ENCODE measurements at regions not wholly inside any gene's neighbourhood (a gene's known extent, or its start where the extent isn't known, plus 50 kb on each side); places are given as distances from the start of the nearest gene placed in this dataset.

GRCh38 chrY:15345471-15346155 is 821.3 kb downstream of the NLGN4Y start:
- TF ChIP-seq CTCF (IDR thresholded peaks at IDR 0.05; ENCODE audit: low read length) (no peak), EZH2 (IDR thresholded peaks at IDR 0.05; ENCODE audit: borderline replicate concordance, low read length) (no peak)
- Histone ChIP-seq H3K9ac (ENCODE audit: low read length) (no peak overlapping the region), H3K79me2 (ENCODE audit: insufficient read depth, low read length) (no peaks in the 10 kb centered on the region), H3K9me2 (ENCODE audit: low read depth, low read length) (no peaks in the 10 kb centered on the region), H3K36me3 (ENCODE audit: insufficient read depth, low read length) (no peaks in the 10 kb centered on the region), H3F3A (ENCODE audit: insufficient read depth, low read length) (no peaks in the 10 kb centered on the region), H3K27ac (ENCODE audit: low read depth, low read length, poor library complexity, severe bottlenecking) (no peak overlapping the region), H2AFZ (ENCODE audit: low read length) (no peak overlapping the region), H3K4me1 (ENCODE audit: insufficient read depth, low read length, severe bottlenecking) (peaks cover 13% of the 10 kb centered on the region), H3K27me3 (ENCODE audit: insufficient read depth, low read length) (no peaks in the 10 kb centered on the region), H4K20me1 (ENCODE audit: insufficient read depth, low read length) (no peaks in the 10 kb centered on the region), H3K9me3 (ENCODE audit: low read length) (no peaks in the 10 kb centered on the region), H3K4me2 (ENCODE audit: low read length) (no peak overlapping the region), H3K4me3 (ENCODE audit: low read depth, low read length, poor library complexity, severe bottlenecking) (no peak overlapping the region)

DNA sequence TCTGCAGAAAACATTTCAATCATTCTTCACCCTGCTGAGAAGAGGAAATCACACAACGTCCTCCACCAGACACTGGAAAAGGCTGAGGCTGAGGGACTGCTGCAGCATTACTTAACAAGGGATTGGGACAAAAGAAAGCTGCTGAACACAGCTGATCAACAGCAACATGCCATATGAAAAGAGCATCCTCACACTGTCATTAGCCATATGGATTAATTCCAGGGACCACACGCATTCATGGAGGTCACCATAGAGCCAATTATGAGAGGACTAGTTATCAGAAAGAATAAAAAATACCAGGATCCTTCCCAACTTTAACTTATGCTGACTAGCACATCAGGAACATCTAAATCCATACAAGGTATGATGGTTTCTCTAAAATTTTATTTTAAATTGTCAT is 825.0 kb downstream of the NLGN4Y start:
- H3K9me3 ChIP-seq (ENCODE audit: low read length) = no peaks in the 10 kb centered on the region
- no peaks in the 10 kb centered on the region for H3K9me2 ChIP-seq (ENCODE audit: low read depth, low read length)
- TF ChIP-seq EZH2 (IDR thresholded peaks at IDR 0.05; ENCODE audit: borderline replicate concordance, low read length) = no peak
- no peak for TF ChIP-seq CTCF (IDR thresholded peaks at IDR 0.05; ENCODE audit: low read length)
- no peaks in the 10 kb centered on the region for H3F3A ChIP-seq (ENCODE audit: insufficient read depth, low read length)
- no peak overlapping the region for H3K4me2 ChIP-seq (ENCODE audit: low read length)
- H3K36me3 ChIP-seq (ENCODE audit: insufficient read depth, low read length) = no peaks in the 10 kb centered on the region
- H2AFZ ChIP-seq (ENCODE audit: low read length) = no peak overlapping the region
- H4K20me1 ChIP-seq (ENCODE audit: insufficient read depth, low read length) = no peaks in the 10 kb centered on the region
- H3K9ac ChIP-seq (ENCODE audit: low read length) = no peak overlapping the region
- no peaks in the 10 kb centered on the region for H3K27me3 ChIP-seq (ENCODE audit: insufficient read depth, low read length)
- H3K4me3 ChIP-seq (ENCODE audit: low read depth, low read length, poor library complexity, severe bottlenecking) = no peak overlapping the region
- peaks cover 9% of the 10 kb centered on the region for H3K4me1 ChIP-seq (ENCODE audit: insufficient read depth, low read length, severe bottlenecking)
- H3K79me2 ChIP-seq (ENCODE audit: insufficient read depth, low read length) = no peaks in the 10 kb centered on the region
- H3K27ac ChIP-seq (ENCODE audit: low read depth, low read length, poor library complexity, severe bottlenecking) = no peak overlapping the region

GRCh38 chrY:15355321-15355720 is 831.0 kb downstream of the NLGN4Y start:
- no peaks in the 10 kb centered on the region for H3K9me3 ChIP-seq (ENCODE audit: low read length)
- no peak overlapping the region for H3K9ac ChIP-seq (ENCODE audit: low read length)
- H3K4me3 ChIP-seq (ENCODE audit: low read depth, low read length, poor library complexity, severe bottlenecking) = no peak overlapping the region
- H3K9me2 ChIP-seq (ENCODE audit: low read depth, low read length) = no peaks in the 10 kb centered on the region
- no peaks in the 10 kb centered on the region for H3K36me3 ChIP-seq (ENCODE audit: insufficient read depth, low read length)
- no peak overlapping the region for H3K4me2 ChIP-seq (ENCODE audit: low read length)
- no peak for TF ChIP-seq CTCF (IDR thresholded peaks at IDR 0.05; ENCODE audit: low read length)
- no peak for TF ChIP-seq EZH2 (IDR thresholded peaks at IDR 0.05; ENCODE audit: borderline replicate concordance, low read length)
- H3K4me1 ChIP-seq (ENCODE audit: insufficient read depth, low read length, severe bottlenecking) = peaks cover 16% of the 10 kb centered on the region
- no peaks in the 10 kb centered on the region for H3K27me3 ChIP-seq (ENCODE audit: insufficient read depth, low read length)
- H2AFZ ChIP-seq (ENCODE audit: low read length) = no peak overlapping the region
- H3F3A ChIP-seq (ENCODE audit: insufficient read depth, low read length) = no peaks in the 10 kb centered on the region
- no peaks in the 10 kb centered on the region for H3K79me2 ChIP-seq (ENCODE audit: insufficient read depth, low read length)
- no peak overlapping the region for H3K27ac ChIP-seq (ENCODE audit: low read depth, low read length, poor library complexity, severe bottlenecking)
- H4K20me1 ChIP-seq (ENCODE audit: insufficient read depth, low read length) = no peaks in the 10 kb centered on the region

Measured in OCI-LY1 (cell line).